ENCODE measurements at regions not wholly inside any gene's neighbourhood (a gene's known extent, or its start where the extent isn't known, plus 50 kb on each side); places are given as distances from the start of the nearest gene placed in this dataset.

DNA sequence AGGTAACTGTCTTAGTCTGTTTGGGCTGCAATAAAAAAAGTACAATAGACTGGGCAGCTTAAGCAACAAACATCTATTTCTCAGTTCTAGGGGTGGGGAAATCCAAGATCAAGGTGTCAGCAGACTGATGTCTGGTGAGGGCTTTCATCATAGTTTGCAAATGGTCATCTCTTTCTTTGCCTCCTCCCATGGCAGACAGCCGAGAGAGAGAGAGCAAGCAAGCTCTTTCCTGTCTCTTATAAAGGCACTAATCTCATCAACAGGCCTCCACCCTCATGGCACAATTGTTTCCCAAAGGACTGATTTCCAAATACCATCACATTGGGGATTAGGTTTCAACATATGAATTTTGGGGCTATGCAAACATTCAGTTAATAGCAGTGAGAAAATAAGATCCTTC is 445.6 kb upstream of the FLRT2 start:
- Histone ChIP-seq H3K4me3 (no peak overlapping the region), H4K20me1 (ENCODE audit: insufficient read depth, poor library complexity, severe bottlenecking) (no peaks in the 10 kb centered on the region), H3K36me3 (replicated peaks; ENCODE audit: insufficient read depth, low read depth) (no peaks in the 10 kb centered on the region), H3K9me2 (replicated peaks; ENCODE audit: insufficient read depth) (no peaks in the 10 kb centered on the region), H3K4me1 (ENCODE audit: insufficient read depth) (no peaks in the 10 kb centered on the region), H3K27ac (no peak overlapping the region), H3K79me2 (no peaks in the 10 kb centered on the region), H2AFZ (no peak overlapping the region), H3K4me2 (no peak overlapping the region), H3K9me3 (ENCODE audit: low read depth) (no peaks in the 10 kb centered on the region), H3K27me3 (no peaks in the 10 kb centered on the region)
- 64% methylated on average over 1 of the region's 1 CpG for WGBS (ENCODE audit: low lambda C conversion rate, missing lambda C conversion rate)
- no peak for DNase-seq (ENCODE audit: low spot score)
- TF ChIP-seq EZH2phosphoT487 (IDR thresholded peaks at IDR 0.05; ENCODE audit: low read depth, severe bottlenecking, unreplicated experiment), result no peak

GRCh38 chr14:85085981-85086380 is 444.0 kb upstream of the FLRT2 start:
- no peaks in the 10 kb centered on the region for H3K79me2 ChIP-seq
- H2AFZ ChIP-seq, result no peak overlapping the region
- no peak for TF ChIP-seq EZH2 (IDR thresholded peaks at IDR 0.05; ENCODE audit: borderline replicate concordance)
- TF ChIP-seq, protein P1, sequence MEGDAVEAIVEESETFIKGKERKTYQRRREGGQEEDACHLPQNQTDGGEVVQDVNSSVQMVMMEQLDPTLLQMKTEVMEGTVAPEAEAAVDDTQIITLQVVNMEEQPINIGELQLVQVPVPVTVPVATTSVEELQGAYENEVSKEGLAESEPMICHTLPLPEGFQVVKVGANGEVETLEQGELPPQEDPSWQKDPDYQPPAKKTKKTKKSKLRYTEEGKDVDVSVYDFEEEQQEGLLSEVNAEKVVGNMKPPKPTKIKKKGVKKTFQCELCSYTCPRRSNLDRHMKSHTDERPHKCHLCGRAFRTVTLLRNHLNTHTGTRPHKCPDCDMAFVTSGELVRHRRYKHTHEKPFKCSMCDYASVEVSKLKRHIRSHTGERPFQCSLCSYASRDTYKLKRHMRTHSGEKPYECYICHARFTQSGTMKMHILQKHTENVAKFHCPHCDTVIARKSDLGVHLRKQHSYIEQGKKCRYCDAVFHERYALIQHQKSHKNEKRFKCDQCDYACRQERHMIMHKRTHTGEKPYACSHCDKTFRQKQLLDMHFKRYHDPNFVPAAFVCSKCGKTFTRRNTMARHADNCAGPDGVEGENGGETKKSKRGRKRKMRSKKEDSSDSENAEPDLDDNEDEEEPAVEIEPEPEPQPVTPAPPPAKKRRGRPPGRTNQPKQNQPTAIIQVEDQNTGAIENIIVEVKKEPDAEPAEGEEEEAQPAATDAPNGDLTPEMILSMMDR (IDR thresholded peaks at IDR 0.05; ENCODE audit: poor library complexity), result no peak
- H4K20me1 ChIP-seq (ENCODE audit: insufficient read depth, poor library complexity, severe bottlenecking), result no peaks in the 10 kb centered on the region
- no peak overlapping the region for H3K4me2 ChIP-seq
- DNase-seq (ENCODE audit: low spot score), result no peak
- no peak overlapping the region for H3K4me3 ChIP-seq
- H3K27ac ChIP-seq, result no peak overlapping the region
- H3K36me3 ChIP-seq (replicated peaks; ENCODE audit: insufficient read depth, low read depth), result no peaks in the 10 kb centered on the region
- no peaks in the 10 kb centered on the region for H3K4me1 ChIP-seq (ENCODE audit: insufficient read depth)
- H3K9me2 ChIP-seq (replicated peaks; ENCODE audit: insufficient read depth), result no peaks in the 10 kb centered on the region
- no peaks in the 10 kb centered on the region for H3K27me3 ChIP-seq
- no peaks in the 10 kb centered on the region for H3K9me3 ChIP-seq (ENCODE audit: low read depth)

DNA sequence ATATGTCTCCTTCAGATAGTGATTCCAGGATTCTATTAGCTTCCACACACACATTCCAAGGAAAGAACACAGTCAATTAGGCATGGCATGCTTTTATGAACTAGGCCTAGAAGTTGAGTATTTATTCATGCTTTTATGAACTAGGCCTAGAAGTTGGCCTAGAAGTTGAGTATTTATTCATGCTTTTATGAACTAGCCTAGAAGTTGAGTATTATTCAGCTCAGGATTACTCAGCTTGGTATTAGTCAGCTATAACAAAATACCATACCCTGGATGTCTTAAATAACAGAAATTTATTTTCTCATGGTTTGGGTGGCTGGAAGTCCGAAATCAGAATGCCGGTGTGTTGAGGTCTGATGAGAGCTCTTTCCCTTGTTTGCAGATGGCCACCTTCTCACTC is 442.7 kb upstream of the FLRT2 start:
- Histone ChIP-seq H3K4me2 (no peak overlapping the region), H3K27me3 (no peaks in the 10 kb centered on the region), H3K4me3 (no peak overlapping the region), H3K36me3 (replicated peaks; ENCODE audit: insufficient read depth, low read depth) (no peaks in the 10 kb centered on the region), H3K79me2 (no peaks in the 10 kb centered on the region), H3K27ac (no peak overlapping the region), H3K9me2 (replicated peaks; ENCODE audit: insufficient read depth) (no peaks in the 10 kb centered on the region), H3K9me3 (ENCODE audit: low read depth) (no peaks in the 10 kb centered on the region), H3K4me1 (ENCODE audit: insufficient read depth) (no peaks in the 10 kb centered on the region), H4K20me1 (ENCODE audit: insufficient read depth, poor library complexity, severe bottlenecking) (no peaks in the 10 kb centered on the region), H2AFZ (no peak overlapping the region)
- WGBS (ENCODE audit: low lambda C conversion rate, missing lambda C conversion rate), result 77% methylated on average over 2 of the region's 2 CpGs
- no peak for DNase-seq (ENCODE audit: low spot score)
- TF ChIP-seq, protein P1 (IDR thresholded peaks at IDR 0.05; ENCODE audit: poor library complexity), result no peak

DNA sequence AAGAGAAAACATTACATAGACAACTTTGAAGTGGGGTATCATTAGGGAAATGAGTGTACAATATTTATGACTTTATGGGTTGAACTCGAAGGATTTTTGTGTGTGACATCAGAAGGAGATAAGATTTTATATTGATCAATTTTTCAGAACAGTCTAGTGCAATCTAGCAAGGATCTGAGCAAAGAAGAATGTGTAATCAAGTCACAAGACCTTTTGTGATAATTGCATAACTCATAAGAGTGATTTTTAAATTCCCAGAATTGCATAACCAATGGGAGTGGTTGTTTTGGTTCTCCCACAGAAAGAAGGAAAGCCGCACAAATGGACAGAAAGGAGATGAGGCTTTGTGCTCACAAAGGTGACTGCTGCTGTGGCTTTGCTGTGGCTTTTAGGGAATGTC is 441.8 kb upstream of the FLRT2 start:
- Histone ChIP-seq H4K20me1 (ENCODE audit: insufficient read depth, poor library complexity, severe bottlenecking) (no peaks in the 10 kb centered on the region), H3K36me3 (replicated peaks; ENCODE audit: insufficient read depth, low read depth) (no peaks in the 10 kb centered on the region), H3K9me3 (ENCODE audit: low read depth) (no peaks in the 10 kb centered on the region), H2AFZ (no peak overlapping the region), H3K9me2 (replicated peaks; ENCODE audit: insufficient read depth) (no peaks in the 10 kb centered on the region), H3K79me2 (no peaks in the 10 kb centered on the region), H3K4me1 (ENCODE audit: insufficient read depth) (no peaks in the 10 kb centered on the region), H3K4me2 (no peak overlapping the region), H3K27me3 (no peaks in the 10 kb centered on the region), H3K4me3 (no peak overlapping the region), H3K27ac (no peak overlapping the region)
- TF ChIP-seq EZH2phosphoT487 (IDR thresholded peaks at IDR 0.05; ENCODE audit: low read depth, severe bottlenecking, unreplicated experiment) (no peak), EZH2 (IDR thresholded peaks at IDR 0.05; ENCODE audit: borderline replicate concordance) (no peak)
- TF ChIP-seq, protein P1 (IDR thresholded peaks at IDR 0.05; ENCODE audit: poor library complexity), result no peak
- 72% methylated on average over 2 of the region's 2 CpGs for WGBS (ENCODE audit: low lambda C conversion rate, missing lambda C conversion rate)
- no peak for DNase-seq (ENCODE audit: low spot score)
